ENCODE measurements at regions not wholly inside any gene's neighbourhood (a gene's known extent, or its start where the extent isn't known, plus 50 kb on each side); places are given as distances from the start of the nearest gene placed in this dataset.

GRCh38 chr7:12847001-12847400 lies 159.6 kb downstream of the ARL4A start:
- TF ChIP-seq CTCF (IDR thresholded peaks at IDR 0.05; ENCODE audit: low read depth, low read length), result no peak
- no peak overlapping the region for H3K4me3 ChIP-seq (ENCODE audit: low read depth, low read length)
- in situ Hi-C loops (cut with HindIII; ENCODE audit: low sequenced_read_pairs), result no loop called here
- no peak for DNase-seq (ENCODE audit: low read depth, low spot score)

GRCh38 chr7:12851142-12851541 lies 163.7 kb downstream of the ARL4A start:
- in situ Hi-C loops (cut with HindIII; ENCODE audit: low sequenced_read_pairs), result no loop called here
- no peak for TF ChIP-seq CTCF (IDR thresholded peaks at IDR 0.05; ENCODE audit: low read depth, low read length)
- no peak for DNase-seq (ENCODE audit: low read depth, low spot score)
- no peak overlapping the region for H3K4me3 ChIP-seq (ENCODE audit: low read depth, low read length)

- in situ Hi-C loops (cut with HindIII; ENCODE audit: low sequenced_read_pairs), result no loop called here
- H3K4me3 ChIP-seq (ENCODE audit: low read depth, low read length), result no peak overlapping the region
- no peak for TF ChIP-seq CTCF (IDR thresholded peaks at IDR 0.05; ENCODE audit: low read depth, low read length)
- DNase-seq (ENCODE audit: low read depth, low spot score), result no peak
Measured at GRCh38 chr7:12851841-12852240, 164.4 kb downstream of the ARL4A start.

DNA sequence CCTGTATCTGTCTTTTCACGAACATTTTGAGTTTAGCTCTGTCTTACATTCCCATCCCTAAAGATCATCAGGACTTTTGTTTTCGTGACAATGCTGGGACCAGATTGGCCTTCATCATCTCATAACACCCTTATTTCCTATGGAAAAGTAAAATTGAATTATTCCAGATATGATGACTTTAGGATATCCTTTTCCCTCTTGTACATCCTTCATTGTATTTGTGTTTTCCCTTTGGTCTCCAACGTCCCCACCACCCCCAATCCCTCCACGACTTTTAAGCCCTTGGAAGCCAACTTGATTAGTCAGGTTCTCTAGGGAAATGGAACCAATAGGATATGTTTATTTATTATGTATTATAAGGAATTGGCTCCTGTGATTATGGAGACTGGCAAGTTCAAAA lies 167.6 kb downstream of the ARL4A start:
- DNase-seq (ENCODE audit: low read depth, low spot score), result no peak
- no peak overlapping the region for H3K4me3 ChIP-seq (ENCODE audit: low read depth, low read length)
- TF ChIP-seq CTCF (IDR thresholded peaks at IDR 0.05; ENCODE audit: low read depth, low read length), result no peak
- in situ Hi-C loops (cut with HindIII; ENCODE audit: low sequenced_read_pairs), result no loop called here

GRCh38 chr7:12859761-12860160 lies 172.3 kb downstream of the ARL4A start:
- no peak overlapping the region for H3K4me3 ChIP-seq (ENCODE audit: low read depth, low read length)
- TF ChIP-seq CTCF (IDR thresholded peaks at IDR 0.05; ENCODE audit: low read depth, low read length), result no peak
- no peak for DNase-seq (ENCODE audit: low read depth, low spot score)
- in situ Hi-C loops (cut with HindIII; ENCODE audit: low sequenced_read_pairs), result no loop called here

GRCh38 chr7:12861070-12861469 lies 173.6 kb downstream of the ARL4A start:
- in situ Hi-C loops (cut with HindIII; ENCODE audit: low sequenced_read_pairs), result no loop called here
- no peak overlapping the region for H3K4me3 ChIP-seq (ENCODE audit: low read depth, low read length)
- TF ChIP-seq CTCF (IDR thresholded peaks at IDR 0.05; ENCODE audit: low read depth, low read length), result no peak
- peak; percentile 52 for DNase-seq (ENCODE audit: low read depth, low spot score)

DNA sequence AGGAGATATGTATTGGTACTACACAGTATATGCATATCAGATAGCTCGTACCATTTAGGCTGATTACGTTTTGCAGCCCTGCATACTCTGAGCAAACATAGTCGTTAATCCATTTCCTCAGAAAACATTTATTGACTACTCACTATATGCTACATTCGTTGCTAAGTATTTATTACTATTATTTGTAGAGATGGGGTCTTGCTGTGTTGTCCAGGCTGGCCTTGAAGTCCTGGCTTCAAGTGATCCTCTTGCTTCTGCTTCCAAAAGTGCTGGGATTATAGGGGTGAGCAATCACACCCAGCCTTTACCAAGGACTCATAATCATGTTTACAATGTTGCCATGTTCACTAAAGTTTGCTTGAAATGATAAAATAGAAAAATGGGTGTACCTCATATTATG lies 174.7 kb downstream of the ARL4A start:
- in situ Hi-C loops (cut with HindIII; ENCODE audit: low sequenced_read_pairs), result no loop called here
- DNase-seq (ENCODE audit: low read depth, low spot score), result no peak
- H3K4me3 ChIP-seq (ENCODE audit: low read depth, low read length), result no peak overlapping the region
- no peak for TF ChIP-seq CTCF (IDR thresholded peaks at IDR 0.05; ENCODE audit: low read depth, low read length)
